Upper lobe of left lung (tissue), 6 donors: ENCODE measurements at regions not wholly inside any gene's neighbourhood (a gene's known extent, or its start where the extent isn't known, plus 50 kb on each side); places are given as distances from the start of the nearest gene placed in this dataset.

ENCODE experiments used
- ATAC-seq, 2 donors: fragments of 200-7000 bp; cut with Tn5 transposase; one replicate each; pipeline ENCODE4 v1.9.1; 2022; ENCODE audit warnings: mild to moderate bottlenecking in 2 of 2, moderate library complexity in 2 of 2; ENCODE audit not compliant: low FRiP score in 2 of 2
- DNase-seq, 2 donors: peaks; one replicate each; pipeline ENCODE4 v3.0.0-alpha.2; 2019 to 2020
- H3K27ac ChIP-seq, 4 donors: fragments of 200-600 bp; sonication (generic); one replicate each; pipeline ENCODE4 v1.5.1; 2016 to 2019
- H3K27me3 ChIP-seq, 4 donors: fragments of 200-600 bp; sonication (generic); one replicate each; pipeline ENCODE4 v1.5.1; 2017 to 2019
- H3K36me3 ChIP-seq, 4 donors: fragments of 200-600 bp; sonication (generic); one replicate each; pipeline ENCODE4 v1.5.1; 2016 to 2019
- H3K4me1 ChIP-seq, 4 donors: fragments of 200-600 bp; sonication (generic); one replicate each; pipeline ENCODE4 v1.5.1; 2018 to 2019
- H3K4me3 ChIP-seq, 4 donors: fragments of 200-600 bp; sonication (generic); one replicate each; pipeline ENCODE4 v1.5.1; 2017 to 2019; ENCODE audit warnings: mild to moderate bottlenecking in 2 of 4, moderate library complexity in 1 of 4
- H3K9me3 ChIP-seq, 4 donors: fragments of 200-600 bp; sonication (generic); one replicate each; pipeline ENCODE4 v1.5.1; 2018 to 2019
- EP300 ChIP-seq, 4 donors: sonication (generic); formaldehyde crosslinking; IDR thresholded peaks; one replicate each; pipeline ENCODE4 v1.5.1; 2017; ENCODE audit warnings: antibody characterized with exemption in 4 of 4, control low read depth in 2 of 4
- POLR2A ChIP-seq, 4 donors: fragments of 450-650 bp; IDR thresholded peaks; one replicate each; pipeline ENCODE4 v1.5.1; 2016 to 2017; ENCODE audit warnings: antibody characterized with exemption in 4 of 4, mild to moderate bottlenecking in 2 of 4
- POLR2AphosphoS5 ChIP-seq, 2 donors: sonication (generic); formaldehyde crosslinking; IDR thresholded peaks; one replicate each; pipeline ENCODE4 v1.5.1; 2017; ENCODE audit warnings: antibody characterized with exemption in 2 of 2
- WGBS, 2 donors: methylation state at CpG; one replicate each; pipeline ENCODE4 v1.1.5; 2017 to 2018; 5-methylcytosine and 5-hydroxymethylcytosine counted together
- TF ChIP-seq, protein P1 (sequence below), 6 experiments: fragments of 450-650 bp in 4 of 6; fragments of 200-600 bp in 2 of 6; sonication (generic) in 2 of 6; IDR thresholded peaks; one replicate each; pipeline ENCODE4 v1.5.1; 2016 to 2019; ENCODE audit warnings: antibody characterized with exemption in 6 of 6
- donor health status: DM: no; HTN: no; CAD: no; lungs with moderate emphysema.
- donor health status: DM: no; HTN: yes; CAD: no; lungs with severe emphysema.

DNA sequence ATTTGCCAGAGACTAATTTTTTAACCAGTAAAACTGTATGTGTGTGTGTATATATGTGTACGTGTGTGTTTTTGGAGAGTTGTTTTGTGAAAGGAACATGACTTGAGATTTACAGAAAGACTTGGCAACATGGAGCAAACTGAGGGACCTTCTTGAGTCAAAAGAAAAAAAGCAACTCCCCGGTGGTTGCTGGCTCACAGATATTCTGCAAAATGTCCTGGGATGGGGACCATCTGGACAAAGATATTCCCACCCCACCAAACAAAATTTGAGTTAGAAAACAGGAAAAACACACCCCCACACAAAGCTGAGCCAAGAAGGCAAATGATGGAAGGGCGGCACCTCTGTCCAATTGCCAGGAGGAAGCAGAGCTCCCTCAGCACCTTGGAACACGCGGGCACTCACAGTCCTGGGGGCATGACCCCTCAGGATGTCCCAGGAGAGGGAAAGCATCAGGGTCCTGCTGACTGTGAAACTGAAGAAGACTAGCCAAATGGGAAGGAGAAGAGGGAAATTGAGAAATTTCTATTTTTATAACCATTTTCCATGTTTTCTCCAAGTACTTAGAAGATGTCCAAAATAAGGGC is 290.2 kb upstream of the ACVR2A start:
- H3K4me1 ChIP-seq, result no peaks in the 10 kb centered on the region
- H3K4me3 ChIP-seq, result no peak overlapping the region
- DNase-seq (no peak), ATAC-seq (no peak)
- WGBS, 2 donors, result 75 to 76% methylated on average over 5 of the region's 5 CpGs
- H3K27me3 ChIP-seq, result no peaks in the 10 kb centered on the region
- no peaks in the 10 kb centered on the region for H3K36me3 ChIP-seq
- H3K27ac ChIP-seq, result no peak overlapping the region
- no peaks in the 10 kb centered on the region for H3K9me3 ChIP-seq
- TF ChIP-seq POLR2AphosphoS5 (IDR thresholded peaks at IDR 0.05) (no peak), EP300 (IDR thresholded peaks at IDR 0.05) (no peak), POLR2A (IDR thresholded peaks at IDR 0.05) (no peak)
- TF ChIP-seq, protein P1, sequence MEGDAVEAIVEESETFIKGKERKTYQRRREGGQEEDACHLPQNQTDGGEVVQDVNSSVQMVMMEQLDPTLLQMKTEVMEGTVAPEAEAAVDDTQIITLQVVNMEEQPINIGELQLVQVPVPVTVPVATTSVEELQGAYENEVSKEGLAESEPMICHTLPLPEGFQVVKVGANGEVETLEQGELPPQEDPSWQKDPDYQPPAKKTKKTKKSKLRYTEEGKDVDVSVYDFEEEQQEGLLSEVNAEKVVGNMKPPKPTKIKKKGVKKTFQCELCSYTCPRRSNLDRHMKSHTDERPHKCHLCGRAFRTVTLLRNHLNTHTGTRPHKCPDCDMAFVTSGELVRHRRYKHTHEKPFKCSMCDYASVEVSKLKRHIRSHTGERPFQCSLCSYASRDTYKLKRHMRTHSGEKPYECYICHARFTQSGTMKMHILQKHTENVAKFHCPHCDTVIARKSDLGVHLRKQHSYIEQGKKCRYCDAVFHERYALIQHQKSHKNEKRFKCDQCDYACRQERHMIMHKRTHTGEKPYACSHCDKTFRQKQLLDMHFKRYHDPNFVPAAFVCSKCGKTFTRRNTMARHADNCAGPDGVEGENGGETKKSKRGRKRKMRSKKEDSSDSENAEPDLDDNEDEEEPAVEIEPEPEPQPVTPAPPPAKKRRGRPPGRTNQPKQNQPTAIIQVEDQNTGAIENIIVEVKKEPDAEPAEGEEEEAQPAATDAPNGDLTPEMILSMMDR (IDR thresholded peaks at IDR 0.05), result no peak

DNA sequence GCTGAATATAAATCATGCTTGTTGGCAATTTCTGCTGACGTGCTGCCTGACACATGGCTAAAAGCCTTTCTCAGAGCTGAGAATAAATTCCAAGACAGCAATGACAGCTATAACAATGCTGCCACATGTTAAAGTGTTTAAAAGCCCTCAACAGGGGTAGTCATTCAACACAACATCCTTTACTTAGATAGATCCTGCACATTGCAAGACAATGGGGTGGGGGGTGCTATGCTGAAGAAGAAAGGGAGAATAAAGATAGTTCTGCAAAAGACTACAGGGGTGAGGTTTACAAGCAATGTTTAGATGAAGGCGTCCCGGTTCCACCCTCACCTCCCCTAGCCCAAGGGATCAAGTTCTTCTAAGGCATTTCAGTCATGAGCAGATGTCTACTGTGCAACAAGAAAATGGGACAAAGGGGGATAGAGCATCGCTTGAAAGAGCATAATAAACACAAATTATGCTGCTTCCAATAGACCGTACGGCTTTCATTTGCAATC is 291.0 kb upstream of the ACVR2A start:
- WGBS, 2 donors, result 71 to 86% methylated on average over 6 of the region's 6 CpGs
- Histone ChIP-seq H3K4me3 (no peak overlapping the region), H3K4me1 (no peaks in the 10 kb centered on the region), H3K9me3 (no peaks in the 10 kb centered on the region), H3K27me3 (no peaks in the 10 kb centered on the region), H3K36me3 (no peaks in the 10 kb centered on the region), H3K27ac (no peak overlapping the region)
- DNase-seq (no peak), ATAC-seq (no peak)
- TF ChIP-seq EP300 (IDR thresholded peaks at IDR 0.05) (no peak), POLR2AphosphoS5 (IDR thresholded peaks at IDR 0.05) (no peak), POLR2A (IDR thresholded peaks at IDR 0.05) (no peak)
- TF ChIP-seq, protein P1 (IDR thresholded peaks at IDR 0.05), result no peak

DNA sequence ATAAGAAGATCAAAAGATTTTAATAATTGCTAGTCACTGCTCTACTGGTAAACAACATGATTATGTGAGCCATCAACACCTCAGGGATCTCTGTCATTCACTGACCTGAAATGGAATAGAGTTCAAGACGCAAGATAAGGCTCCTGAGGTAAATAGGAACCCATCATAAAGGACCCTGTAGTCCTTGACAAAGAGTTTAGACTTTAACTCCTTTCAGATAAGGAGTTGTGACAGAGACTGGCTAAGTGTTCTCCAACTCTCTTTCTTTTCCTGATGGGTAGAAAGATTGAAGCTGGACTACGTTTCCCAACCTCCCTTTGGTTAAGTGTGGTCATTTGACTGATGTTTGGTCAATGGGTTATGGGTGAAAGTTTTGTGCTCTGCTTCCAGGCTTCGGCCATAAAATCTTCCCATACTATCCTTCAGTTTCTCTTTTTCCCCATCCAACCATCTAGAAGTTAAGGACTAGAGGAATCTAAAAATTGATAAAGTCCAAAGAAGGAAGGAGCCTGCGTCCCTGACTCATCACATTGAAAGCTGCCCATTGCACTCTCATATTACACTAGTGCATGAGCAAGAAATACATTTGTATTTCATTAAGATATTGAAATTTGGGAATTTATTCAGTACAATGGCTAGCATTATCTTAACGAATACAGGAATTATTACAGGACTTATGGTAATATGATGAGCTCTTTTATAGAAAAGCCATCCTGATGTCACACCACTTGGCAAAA is 293.7 kb upstream of the ACVR2A start:
- DNase-seq, result no peak
- no peak overlapping the region for H3K4me3 ChIP-seq
- no peaks in the 10 kb centered on the region for H3K36me3 ChIP-seq
- H3K9me3 ChIP-seq, result no peaks in the 10 kb centered on the region
- 80 to 83% methylated on average over 5 of the region's 5 CpGs for WGBS, 2 donors
- ATAC-seq, result no peak
- no peaks in the 10 kb centered on the region for H3K4me1 ChIP-seq
- TF ChIP-seq POLR2A (IDR thresholded peaks at IDR 0.05), result no peak
- no peak for TF ChIP-seq EP300 (IDR thresholded peaks at IDR 0.05)
- TF ChIP-seq, protein P1 (IDR thresholded peaks at IDR 0.05), result no peak
- no peak for TF ChIP-seq POLR2AphosphoS5 (IDR thresholded peaks at IDR 0.05)
- H3K27me3 ChIP-seq, result no peaks in the 10 kb centered on the region
- H3K27ac ChIP-seq, result no peak overlapping the region

DNA sequence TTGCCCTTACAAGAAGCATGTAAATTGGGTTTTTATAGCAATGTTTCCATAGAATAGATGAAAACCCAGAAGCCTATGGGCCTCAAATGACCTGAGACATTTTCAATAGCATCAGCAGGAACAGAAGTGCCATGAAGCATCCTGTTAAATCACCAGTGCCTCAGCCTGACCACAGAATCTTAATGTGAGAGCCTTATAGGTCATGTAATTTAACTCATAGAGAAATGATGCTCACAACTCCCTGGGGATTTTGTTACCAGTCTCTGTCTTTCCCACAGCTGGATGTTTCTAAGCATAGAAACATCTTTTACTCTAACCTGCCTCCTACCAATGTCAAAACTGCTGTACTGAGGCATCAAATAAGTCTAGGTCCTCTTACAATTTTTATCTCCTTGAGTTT is 295.8 kb upstream of the ACVR2A start:
- Histone ChIP-seq H3K4me1 (no peaks in the 10 kb centered on the region), H3K27me3 (no peaks in the 10 kb centered on the region), H3K9me3 (peaks cover 0 to 4% (median 0%) of the 10 kb centered on the region in 4 donors), H3K36me3 (no peaks in the 10 kb centered on the region), H3K4me3 (no peak overlapping the region), H3K27ac (no peak overlapping the region)
- DNase-seq (no peak), ATAC-seq (no peak)
- TF ChIP-seq, protein P1 (IDR thresholded peaks at IDR 0.05), result no peak
- no peak for TF ChIP-seq POLR2AphosphoS5 (IDR thresholded peaks at IDR 0.05)
- no peak for TF ChIP-seq EP300 (IDR thresholded peaks at IDR 0.05)
- TF ChIP-seq POLR2A (IDR thresholded peaks at IDR 0.05), result no peak
